NB4 (cell line): ENCODE measurements at regions not wholly inside any gene's neighbourhood (a gene's known extent, or its start where the extent isn't known, plus 50 kb on each side); places are given as distances from the start of the nearest gene placed in this dataset.

Experiments
- DNase-seq: peaks from one replicate; pipeline ENCODE4 v3.0.0; 2010; ENCODE audit warnings: low read depth
- H3K4me3 ChIP-seq: one replicate; pipeline ENCODE4 v1.5.1; 2011; ENCODE audit warnings: mild to moderate bottlenecking, low read depth, low read length, moderate library complexity
- CTCF ChIP-seq: IDR thresholded peaks from one replicate; pipeline ENCODE4 v1.5.1; 2012; ENCODE audit warnings: low read depth, low read length
- MAX ChIP-seq: IDR thresholded peaks from 2 replicates; pipeline ENCODE4 v1.6.1; 2011; ENCODE audit warnings: low read depth, low read length
- MYC ChIP-seq: IDR thresholded peaks from 2 replicates; pipeline ENCODE4 v1.6.1; 2011; ENCODE audit warnings: low read depth, low read length
- POLR2A ChIP-seq: IDR thresholded peaks from 2 replicates; pipeline ENCODE4 v1.6.1; 2011; ENCODE audit warnings: mild to moderate bottlenecking; ENCODE audit not compliant: insufficient read length; ENCODE audit errors: extremely low read depth

- DNase-seq: peak; percentile 70
- no peak overlapping the region for H3K4me3 ChIP-seq
- TF ChIP-seq MYC (no peak), POLR2A (no peak), MAX (peak; percentile 24; the same call in 1 of the 2 replicates), CTCF (no peak)
Observed at GRCh38 chr2:172246649-172247048, 143.9 kb upstream of the DLX2 start.

GRCh38 chr2:172247203-172247602, 144.5 kb upstream of the DLX2 start:
- no peak overlapping the region for H3K4me3 ChIP-seq
- DNase-seq: no peak
- TF ChIP-seq MYC (no peak), POLR2A (no peak), CTCF (no peak), MAX (no peak)

- no peak for TF ChIP-seq POLR2A
- TF ChIP-seq MYC: no peak
- TF ChIP-seq CTCF: no peak
- no peak for TF ChIP-seq MAX
- no peak overlapping the region for H3K4me3 ChIP-seq
- DNase-seq: no peak
Observed at GRCh38 chr2:172248381-172248780, 145.7 kb upstream of the DLX2 start.

DNA sequence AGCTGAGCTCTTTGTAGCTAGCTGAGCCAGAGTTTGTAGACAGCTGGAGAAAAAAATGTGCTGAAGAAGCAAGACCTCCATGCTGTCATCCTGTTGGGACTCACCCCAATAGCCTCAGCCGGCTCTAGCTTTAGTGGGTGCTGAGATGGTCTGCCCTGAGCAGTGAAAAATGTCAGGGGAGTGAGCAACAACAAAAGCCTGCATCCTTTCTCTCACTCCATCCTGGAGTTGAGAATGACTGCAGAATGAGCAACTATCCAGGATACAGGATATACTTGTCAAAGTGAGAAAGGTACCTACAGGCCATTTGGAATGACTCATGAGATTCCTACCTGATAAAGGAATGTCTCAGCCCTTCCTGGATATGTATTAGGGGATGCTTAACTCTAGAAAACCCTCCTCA, 146.1 kb upstream of the DLX2 start:
- H3K4me3 ChIP-seq: no peak overlapping the region
- no peak for DNase-seq
- TF ChIP-seq POLR2A (no peak), MAX (no peak), CTCF (no peak), MYC (no peak)

GRCh38 chr2:172249334-172249733, 146.6 kb upstream of the DLX2 start:
- TF ChIP-seq MYC: no peak
- no peak for TF ChIP-seq MAX
- TF ChIP-seq POLR2A: no peak
- no peak for TF ChIP-seq CTCF
- H3K4me3 ChIP-seq: no peak overlapping the region
- peak; percentile 21 for DNase-seq

- TF ChIP-seq CTCF (no peak), MYC (no peak), MAX (no peak), POLR2A (no peak)
- H3K4me3 ChIP-seq: no peak overlapping the region
- no peak for DNase-seq
Observed at GRCh38 chr2:172249986-172250385, 147.3 kb upstream of the DLX2 start.
